Myocyte (in vitro differentiated cells): ENCODE measurements at regions not wholly inside any gene's neighbourhood (a gene's known extent, or its start where the extent isn't known, plus 50 kb on each side); places are given as distances from the start of the nearest gene placed in this dataset.

Source experiments
- DNase-seq: peaks from one replicate; pipeline ENCODE4 v3.0.0-alpha.2; 2012; ENCODE audit warnings: low read depth

- DNase-seq, result no peak
Observed at GRCh38 chr20:60467771-60468170, 509.5 kb downstream of the CDH26 start.

GRCh38 chr20:60469829-60470228 lies 511.6 kb downstream of the CDH26 start:
- no peak for DNase-seq

- DNase-seq, result no peak
Observed at GRCh38 chr20:60470366-60470765, 512.1 kb downstream of the CDH26 start.

- no peak for DNase-seq
Observed at GRCh38 chr20:60473211-60473610, 515.0 kb downstream of the CDH26 start.

- no peak for DNase-seq
Observed at GRCh38 chr20:60474385-60474910, 516.2 kb downstream of the CDH26 start.

- DNase-seq, result no peak
Observed at GRCh38 chr20:60476045-60476444, 517.8 kb downstream of the CDH26 start.

GRCh38 chr20:60477958-60478357 lies 519.7 kb downstream of the CDH26 start:
- DNase-seq, result no peak

GRCh38 chr20:60478533-60478932 lies 520.3 kb downstream of the CDH26 start:
- no peak for DNase-seq

- no peak for DNase-seq
Observed at GRCh38 chr20:60480950-60481742, 522.9 kb downstream of the CDH26 start.

GRCh38 chr20:60481743-60482133 lies 523.5 kb downstream of the CDH26 start:
- no peak for DNase-seq

- no peak for DNase-seq
Observed at GRCh38 chr20:60482221-60483008, 524.2 kb downstream of the CDH26 start.

GRCh38 chr20:60483371-60483770 lies 525.1 kb downstream of the CDH26 start:
- no peak for DNase-seq

GRCh38 chr20:60484316-60484715 lies 526.1 kb downstream of the CDH26 start:
- DNase-seq, result no peak

GRCh38 chr20:60485012-60485760 lies 527.0 kb downstream of the CDH26 start:
- no peak for DNase-seq

GRCh38 chr20:60486315-60486714 lies 528.1 kb downstream of the CDH26 start:
- DNase-seq, result no peak

GRCh38 chr20:60486937-60487336 lies 528.7 kb downstream of the CDH26 start:
- no peak for DNase-seq

GRCh38 chr20:60490217-60491050 lies 532.2 kb downstream of the CDH26 start:
- no peak for DNase-seq

GRCh38 chr20:60491051-60491581 lies 532.9 kb downstream of the CDH26 start:
- no peak for DNase-seq

- no peak for DNase-seq
Observed at GRCh38 chr20:60494476-60494875, 536.3 kb downstream of the CDH26 start.

- DNase-seq, result no peak
Observed at GRCh38 chr20:60497298-60498035, 539.2 kb downstream of the CDH26 start.
